ENCODE measurements at regions not wholly inside any gene's neighbourhood (a gene's known extent, or its start where the extent isn't known, plus 50 kb on each side); places are given as distances from the start of the nearest gene placed in this dataset.

GRCh38 chr1:77625250-77625649 lies 57.2 kb downstream of the ZZZ3 start:
- TF ChIP-seq CTCF (IDR thresholded peaks at IDR 0.05): no peak
- TF ChIP-seq EP300 (IDR thresholded peaks at IDR 0.05): no peak
